CD14-positive monocyte (primary cell): ENCODE measurements at regions not wholly inside any gene's neighbourhood (a gene's known extent, or its start where the extent isn't known, plus 50 kb on each side); places are given as distances from the start of the nearest gene placed in this dataset.

Experiments
- DNase-seq, 3 donors: peaks; one replicate each; pipeline ENCODE4 v3.0.0-alpha.2; 2011 to 2022
- H2AFZ ChIP-seq: 2 replicates; pipeline ENCODE4 v1.6.0; 2012; ENCODE audit warnings: mild to moderate bottlenecking, low read depth, low read length, inconsistent platforms; ENCODE audit not compliant: insufficient read depth, poor library complexity, severe bottlenecking
- H3K27ac ChIP-seq, 2 donors: 1 replicate in 1 of 2; 2 replicates in 1 of 2; pipeline ENCODE4 v1.5.1; 2012 to 2013; ENCODE audit warnings: low read length in 2 of 2, control low read depth in 1 of 2, inconsistent platforms in 1 of 2, low read depth in 1 of 2, mild to moderate bottlenecking in 1 of 2
- H3K27me3 ChIP-seq, 2 donors: one replicate each; pipeline versions ENCODE4 v1.6.0 to v1.6.1; 2011 to 2013; ENCODE audit warnings: low read length in 2 of 2; ENCODE audit not compliant: control insufficient read depth in 2 of 2, insufficient read depth in 2 of 2
- H3K36me3 ChIP-seq, 2 donors: replicated peaks in 1 of 2; 1 replicate in 1 of 2; 2 replicates in 1 of 2; pipeline versions ENCODE4 v1.5.1 to v1.6.1; 2012 to 2013; ENCODE audit warnings: low read length in 2 of 2, control low read depth in 1 of 2, inconsistent platforms in 1 of 2, mild to moderate bottlenecking in 1 of 2; ENCODE audit not compliant: insufficient read depth in 2 of 2, control insufficient read depth in 1 of 2
- H3K4me1 ChIP-seq, 2 donors: 1 replicate in 1 of 2; 2 replicates in 1 of 2; pipeline versions ENCODE4 v1.5.1 to v1.6.1; 2012 to 2013; ENCODE audit warnings: low read length in 2 of 2, control low read depth in 1 of 2, inconsistent platforms in 1 of 2, mild to moderate bottlenecking in 1 of 2, moderate library complexity in 1 of 2; ENCODE audit not compliant: insufficient read depth in 2 of 2, control insufficient read depth in 1 of 2
- H3K4me2 ChIP-seq: replicated peaks from 2 replicates; pipeline ENCODE3; 2012; ENCODE audit warnings: low read length, moderate library complexity, mild to moderate bottlenecking; ENCODE audit not compliant: poor library complexity, severe bottlenecking; ENCODE audit errors: extremely low read depth
- H3K4me3 ChIP-seq, 3 experiments: fragments of 200-600 bp in 1 of 3; sonication (generic) in 1 of 3; replicated peaks in 1 of 3; 1 replicate in 2 of 3; 2 replicates in 1 of 3; pipeline ENCODE4 v1.5.1; 2011 to 2013; ENCODE audit warnings: low read length in 3 of 3, mild to moderate bottlenecking in 3 of 3, control low read depth in 2 of 3, low read depth in 2 of 3, inconsistent platforms in 1 of 3, moderate library complexity in 1 of 3
- H3K79me2 ChIP-seq: 2 replicates; pipeline ENCODE4 v1.6.0; 2012; ENCODE audit warnings: mild to moderate bottlenecking, control low read depth, inconsistent platforms, low read length, moderate library complexity; ENCODE audit not compliant: insufficient read depth
- H3K9ac ChIP-seq: 2 replicates; pipeline ENCODE4 v1.6.0; 2017; ENCODE audit warnings: low read length, mild to moderate bottlenecking; ENCODE audit not compliant: insufficient read depth, poor library complexity, severe bottlenecking
- H3K9me3 ChIP-seq, 2 donors: replicated peaks in 1 of 2; 1 replicate in 1 of 2; 2 replicates in 1 of 2; pipeline versions ENCODE4 v1.5.1 to v1.6.1; 2012 to 2013; ENCODE audit warnings: low read length in 2 of 2, control low read depth in 1 of 2; ENCODE audit not compliant: control insufficient read depth in 1 of 2, insufficient read depth in 1 of 2
- H4K20me1 ChIP-seq: 2 replicates; pipeline ENCODE4 v1.6.0; 2012; ENCODE audit warnings: mild to moderate bottlenecking, low read length, control low read depth, moderate library complexity; ENCODE audit not compliant: insufficient read depth
- H3K27ac Mint-ChIP-seq, 7 donors: one replicate each; pipeline ENCODE4 v1.8.0; 2020; ENCODE audit warnings: mild to moderate bottlenecking in 7 of 7, mixed read lengths in 7 of 7, moderate library complexity in 6 of 7, inconsistent platforms in 2 of 7
- H3K27me3 Mint-ChIP-seq, 3 donors: one replicate each; pipeline ENCODE4 v1.8.0; 2021 to 2022; ENCODE audit warnings: low read depth in 3 of 3, mild to moderate bottlenecking in 3 of 3, mixed read lengths in 3 of 3, moderate library complexity in 3 of 3, inconsistent platforms in 1 of 3
- H3K36me3 Mint-ChIP-seq, 2 donors: one replicate each; pipeline ENCODE4 v1.8.0; 2020; ENCODE audit warnings: mixed read lengths in 2 of 2, inconsistent platforms in 1 of 2, mild to moderate bottlenecking in 1 of 2
- H3K4me1 Mint-ChIP-seq: one replicate; pipeline ENCODE4 v1.8.0; 2020; ENCODE audit warnings: mild to moderate bottlenecking, mixed read lengths
- H3K4me3 Mint-ChIP-seq, 2 donors: one replicate each; pipeline ENCODE4 v1.8.0; 2020; ENCODE audit warnings: mild to moderate bottlenecking in 2 of 2, mixed read lengths in 2 of 2, moderate library complexity in 1 of 2
- H3K9me3 Mint-ChIP-seq, 7 donors: one replicate each; pipeline ENCODE4 v1.8.0; 2020 to 2022; ENCODE audit warnings: mixed read lengths in 7 of 7, mild to moderate bottlenecking in 6 of 7, moderate library complexity in 6 of 7, inconsistent platforms in 2 of 7
- CTCF ChIP-seq: fragments of 200-600 bp; IDR thresholded peaks from one replicate; pipeline ENCODE4 v1.8.0; 2022; ENCODE audit warnings: antibody characterized with exemption, mild to moderate bottlenecking
- WGBS: methylation state at CpG from one replicate; pipeline ENCODE4 v1.1.5; 2013; ENCODE audit warnings: missing lambda C conversion rate; ENCODE audit not compliant: insufficient coverage; 5-methylcytosine and 5-hydroxymethylcytosine counted together
- intact Hi-C, 2 donors: fragments of 100-400 bp; cut with micrococcal nuclease; formaldehyde crosslinking; loops; one replicate each; pipeline versions ENCODE4 v1.15.0 to v1.15.1; 2023

GRCh38 chr6:160837146-160837545, 135.1 kb downstream of the PLG start:
- no peak overlapping the region for H3K9ac ChIP-seq
- H3K4me1 ChIP-seq: no peaks in the 10 kb centered on the region
- H3K27ac ChIP-seq: no peak overlapping the region
- Mint-ChIP-seq H3K9me3 (peaks cover 0 to 10% (median 8%) of the 10 kb centered on the region in 7 donors), H3K27me3 (peaks cover 0 to 2% (median 0%) of the 10 kb centered on the region in 3 donors), H3K27ac (no peak overlapping the region), H3K4me1 (no peaks in the 10 kb centered on the region), H3K36me3 (no peaks in the 10 kb centered on the region), H3K4me3 (no peak overlapping the region)
- H3K4me3 ChIP-seq: no peak overlapping the region
- H3K79me2 ChIP-seq: no peaks in the 10 kb centered on the region
- no peak overlapping the region for H3K4me2 ChIP-seq
- H3K27me3 ChIP-seq: no peaks in the 10 kb centered on the region
- peaks cover 21 to 31% of the 10 kb centered on the region in 2 donors for H3K9me3 ChIP-seq
- H3K36me3 ChIP-seq: no peaks in the 10 kb centered on the region
- TF ChIP-seq CTCF: no peak
- intact Hi-C loops: no loop called here
- no peaks in the 10 kb centered on the region for H4K20me1 ChIP-seq
- DNase-seq: no peak
- no peak overlapping the region for H2AFZ ChIP-seq
- WGBS: 88% methylated on average over 7 of the region's 13 CpGs

DNA sequence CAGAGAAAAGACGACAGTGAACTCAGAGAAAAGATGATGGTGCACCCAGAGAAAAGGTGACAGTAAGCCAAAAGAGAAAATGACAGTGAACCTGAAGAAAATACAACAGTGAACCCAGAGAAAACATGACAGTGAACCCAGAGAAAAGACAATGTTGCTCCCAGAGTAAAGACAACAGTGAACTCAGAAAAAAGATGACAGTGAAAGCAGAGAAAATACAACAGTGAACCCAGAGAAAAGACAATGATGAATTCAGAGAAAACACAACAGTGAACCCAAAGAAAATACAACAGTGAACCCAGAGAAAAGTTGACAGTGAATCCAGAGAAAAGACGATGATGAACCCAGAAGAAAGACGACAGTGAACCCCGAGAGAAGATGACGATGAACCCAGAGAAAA, 140.5 kb upstream of the MAP3K4 start:
- intact Hi-C loops: no loop called here
- 90% methylated on average over 5 of the region's 5 CpGs for WGBS
- Mint-ChIP-seq H3K27me3 (no peaks in the 10 kb centered on the region), H3K4me1 (no peaks in the 10 kb centered on the region), H3K4me3 (no peak overlapping the region), H3K27ac (no peak overlapping the region), H3K36me3 (no peaks in the 10 kb centered on the region), H3K9me3 (no peaks in the 10 kb centered on the region)
- H3K9me3 ChIP-seq: peaks cover 4 to 49% of the 10 kb centered on the region in 2 donors
- no peak for TF ChIP-seq CTCF
- no peaks in the 10 kb centered on the region for H3K36me3 ChIP-seq
- no peak overlapping the region for H3K4me3 ChIP-seq
- no peak overlapping the region for H2AFZ ChIP-seq
- H3K27ac ChIP-seq: no peak overlapping the region
- H3K9ac ChIP-seq: no peak overlapping the region
- no peak for DNase-seq
- no peaks in the 10 kb centered on the region for H3K27me3 ChIP-seq
- no peaks in the 10 kb centered on the region for H3K79me2 ChIP-seq
- H3K4me2 ChIP-seq: no peak overlapping the region
- no peaks in the 10 kb centered on the region for H3K4me1 ChIP-seq
- no peaks in the 10 kb centered on the region for H4K20me1 ChIP-seq
